ENCODE measurements at regions not wholly inside any gene's neighbourhood (a gene's known extent, or its start where the extent isn't known, plus 50 kb on each side); places are given as distances from the start of the nearest gene placed in this dataset.

- TF ChIP-seq ESRRA (IDR thresholded peaks at IDR 0.05; ENCODE audit: borderline replicate concordance, low read length), result no peak
- no peak for TF ChIP-seq PBX3 (IDR thresholded peaks at IDR 0.05)
These were observed 398.9 kb upstream of the THBS1 start (continued) for GRCh38 chr15:39181940-39182339.

GRCh38 chr15:39183164-39183881 lies 397.6 kb upstream of the THBS1 start:
- DNase-seq (ENCODE audit: low read depth in 1 of 2, low spot score in 1 of 2) (no peak), FAIRE-seq (no peak), ATAC-seq (no peak)
- ChIA-PET CTCF (interaction anchor here (0.7 to 1.5 kb wide), 5 partner anchors 11 to 574 kb away, joined by 3 to 6 read pairs (median 3); no protein-coding TSS in a partner anchor), POLR2A (no interaction called here)
- H3K4me2 ChIP-seq, result no peak overlapping the region; the same call in 2 of the 3 replicates
- no peak overlapping the region for H3K4me3 ChIP-seq
- TF ChIP-seq JUN (IDR thresholded peaks at IDR 0.05) (no peak), HDAC2 (IDR thresholded peaks at IDR 0.05) (no peak), CHD2 (IDR thresholded peaks at IDR 0.05; ENCODE audit: low read length, partially characterized antibody) (no peak), ELK1 (IDR thresholded peaks at IDR 0.05; ENCODE audit: low read depth, low read length) (no peak), REST (IDR thresholded peaks at IDR 0.05) (no peak), ATOH8 (CRISPR knock-in tag; IDR thresholded peaks at IDR 0.05; ENCODE audit: low read depth) (no peak), PHF8 (IDR thresholded peaks at IDR 0.05; ENCODE audit: borderline replicate concordance, low read depth) (no peak), TP53 (CRISPR knock-in tag; IDR thresholded peaks at IDR 0.05) (no peak), CEBPB (IDR thresholded peaks at IDR 0.05) (peak; percentile 66 to 72), JUNB (IDR thresholded peaks at IDR 0.05) (0 out of 2 replicates have a peak, but pooled peaks have one; percentile 20), EHF (CRISPR knock-in tag; IDR thresholded peaks at IDR 0.05) (no peak), MAFK (IDR thresholded peaks at IDR 0.05; ENCODE audit: partially characterized antibody) (no peak), CBX2 (IDR thresholded peaks at IDR 0.05; ENCODE audit: borderline replicate concordance, low read depth) (no peak), ZNF302 (CRISPR knock-in tag; IDR thresholded peaks at IDR 0.05) (no peak), FOSL2 (IDR thresholded peaks at IDR 0.05) (no peak), FOSL2 (CRISPR knock-in tag; IDR thresholded peaks at IDR 0.05) (peak; percentile 38)
- peaks cover 38% of the 10 kb centered on the region for H3K4me1 ChIP-seq
- peak overlapping the region; percentile 66 to 80 for H3K27ac ChIP-seq
- WGBS (ENCODE audit: missing lambda C conversion rate), result 87% methylated on average over 1 of the region's 1 CpG
- H3K9me3 ChIP-seq, result peaks cover 12% of the 10 kb centered on the region

Measured in A549 (cell line).